Breast epithelium (tissue), 3 donors: ENCODE measurements at regions not wholly inside any gene's neighbourhood (a gene's known extent, or its start where the extent isn't known, plus 50 kb on each side); places are given as distances from the start of the nearest gene placed in this dataset.

Experiments
- POLR2A ChIP-seq: fragments of 450-650 bp; IDR thresholded peaks from one replicate; pipeline ENCODE4 v1.6.1; 2016; ENCODE audit warnings: antibody characterized with exemption, mild to moderate bottlenecking, moderate library complexity
- POLR2AphosphoS5 ChIP-seq, 3 donors: sonication (generic); formaldehyde crosslinking; IDR thresholded peaks; one replicate each; pipeline ENCODE4 v1.6.1; 2017; ENCODE audit warnings: antibody characterized with exemption in 3 of 3

DNA sequence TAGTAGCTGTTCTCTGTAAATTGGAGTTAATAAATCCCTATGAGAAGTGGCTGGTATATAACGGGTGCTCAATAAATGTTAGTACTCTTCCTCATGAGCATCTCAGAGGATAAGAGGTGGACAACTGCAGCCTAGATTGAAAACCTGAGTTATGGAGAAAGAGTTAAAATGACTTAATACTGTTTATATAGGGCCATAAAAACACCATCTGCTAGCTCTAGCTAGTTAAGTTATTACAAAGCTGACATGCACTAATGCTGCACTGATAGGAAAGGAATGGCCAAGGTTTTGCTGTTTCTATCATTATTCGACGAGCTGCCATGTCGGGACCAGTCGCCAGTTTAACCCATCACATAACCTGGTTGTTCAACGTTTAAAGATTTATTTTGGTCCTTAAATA is 72.0 kb upstream of the SEL1L start:
- TF ChIP-seq POLR2AphosphoS5 (IDR thresholded peaks at IDR 0.05) = no peak
- no peak for TF ChIP-seq POLR2A
